H1 (cell line): ENCODE measurements at regions not wholly inside any gene's neighbourhood (a gene's known extent, or its start where the extent isn't known, plus 50 kb on each side); places are given as distances from the start of the nearest gene placed in this dataset.

ENCODE experiments used
- CHD7 ChIP-seq: fragments of 300-600 bp; sonication (generic); IDR thresholded peaks from 2 replicates; pipeline ENCODE4 v1.7.1; 2012; ENCODE audit warnings: low read length, moderate library complexity, mild to moderate bottlenecking, inconsistent platforms; ENCODE audit not compliant: insufficient replicate concordance
- HDAC2 ChIP-seq, 2 experiments: fragments of 300-600 bp in 1 of 2; sonication (generic) in 1 of 2; IDR thresholded peaks; 2 replicates each; pipeline ENCODE4 v1.6.1; 2011 to 2012; ENCODE audit warnings: low read depth in 2 of 2, low read length in 2 of 2, mild to moderate bottlenecking in 2 of 2, moderate library complexity in 2 of 2, borderline replicate concordance in 1 of 2, inconsistent platforms in 1 of 2
- MAFK ChIP-seq: IDR thresholded peaks from 2 replicates; pipeline ENCODE4 v1.6.1; 2012; ENCODE audit warnings: low read depth, mild to moderate bottlenecking, improper control_type of control experiment, low read length
- RXRA ChIP-seq: IDR thresholded peaks from 2 replicates; pipeline ENCODE4 v1.6.1; 2011; ENCODE audit warnings: low read depth, mild to moderate bottlenecking, low read length, moderate library complexity; ENCODE audit not compliant: insufficient read depth
- TF ChIP-seq, protein P1 (sequence below), 3 experiments: IDR thresholded peaks; 1 replicate in 2 of 3; 2 replicates in 1 of 3; pipeline versions ENCODE4 v1.5.1 to v1.6.1; 2011; ENCODE audit warnings: low read length in 3 of 3, mild to moderate bottlenecking in 3 of 3, inconsistent platforms in 2 of 3, low read depth in 1 of 3, moderate library complexity in 1 of 3; ENCODE audit not compliant: insufficient read depth in 1 of 3; ENCODE audit errors: control extremely low read depth in 1 of 3

DNA sequence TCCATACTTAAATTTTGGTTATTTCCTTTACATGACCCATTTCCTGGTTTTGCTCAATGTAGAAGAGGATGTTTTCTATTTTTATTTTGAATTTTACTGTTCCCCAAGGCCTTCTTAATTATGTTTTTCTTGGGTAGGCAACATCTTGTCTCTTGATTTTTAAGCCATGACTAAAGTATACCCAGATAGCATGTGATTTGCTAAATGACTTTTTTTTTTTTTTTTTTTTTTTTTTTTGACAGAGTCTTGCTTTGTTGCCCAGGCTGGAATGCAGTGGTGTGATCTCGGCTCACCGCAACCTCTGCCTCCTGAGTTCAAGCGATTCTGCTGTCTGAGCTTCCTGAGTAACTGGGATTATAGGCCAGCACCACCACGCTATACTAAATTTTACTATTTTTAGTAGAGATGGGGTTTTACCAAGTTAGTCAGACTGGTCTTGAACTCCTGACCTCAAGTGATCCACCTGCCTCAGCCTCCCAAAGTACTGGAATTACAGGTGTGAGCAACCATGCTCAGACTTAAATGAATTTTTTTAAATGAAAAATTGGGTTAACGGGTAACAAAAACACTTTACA lies 198.6 kb upstream of the DAB2 start (continued):
- no peak for TF ChIP-seq CHD7
- TF ChIP-seq RXRA, result no peak
- TF ChIP-seq, protein P1, sequence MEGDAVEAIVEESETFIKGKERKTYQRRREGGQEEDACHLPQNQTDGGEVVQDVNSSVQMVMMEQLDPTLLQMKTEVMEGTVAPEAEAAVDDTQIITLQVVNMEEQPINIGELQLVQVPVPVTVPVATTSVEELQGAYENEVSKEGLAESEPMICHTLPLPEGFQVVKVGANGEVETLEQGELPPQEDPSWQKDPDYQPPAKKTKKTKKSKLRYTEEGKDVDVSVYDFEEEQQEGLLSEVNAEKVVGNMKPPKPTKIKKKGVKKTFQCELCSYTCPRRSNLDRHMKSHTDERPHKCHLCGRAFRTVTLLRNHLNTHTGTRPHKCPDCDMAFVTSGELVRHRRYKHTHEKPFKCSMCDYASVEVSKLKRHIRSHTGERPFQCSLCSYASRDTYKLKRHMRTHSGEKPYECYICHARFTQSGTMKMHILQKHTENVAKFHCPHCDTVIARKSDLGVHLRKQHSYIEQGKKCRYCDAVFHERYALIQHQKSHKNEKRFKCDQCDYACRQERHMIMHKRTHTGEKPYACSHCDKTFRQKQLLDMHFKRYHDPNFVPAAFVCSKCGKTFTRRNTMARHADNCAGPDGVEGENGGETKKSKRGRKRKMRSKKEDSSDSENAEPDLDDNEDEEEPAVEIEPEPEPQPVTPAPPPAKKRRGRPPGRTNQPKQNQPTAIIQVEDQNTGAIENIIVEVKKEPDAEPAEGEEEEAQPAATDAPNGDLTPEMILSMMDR (IDR thresholded peaks at IDR 0.05; ENCODE audit: control extremely low read depth in 1 of 3, insufficient read depth in 1 of 3, low read depth in 1 of 3, low read length in 3 of 3), result no peak
- no peak for TF ChIP-seq HDAC2 (IDR thresholded peaks at IDR 0.05; ENCODE audit: borderline replicate concordance in 1 of 2, low read depth in 2 of 2, low read length in 2 of 2)
- no peak for TF ChIP-seq MAFK
